ENCODE measurements at regions not wholly inside any gene's neighbourhood (a gene's known extent, or its start where the extent isn't known, plus 50 kb on each side); places are given as distances from the start of the nearest gene placed in this dataset.
"Not testable (repeated sequence)": the region's sequence is repeated elsewhere in the genome, so short reads cannot be mapped to it uniquely, and the experiment has no call there.

DNA sequence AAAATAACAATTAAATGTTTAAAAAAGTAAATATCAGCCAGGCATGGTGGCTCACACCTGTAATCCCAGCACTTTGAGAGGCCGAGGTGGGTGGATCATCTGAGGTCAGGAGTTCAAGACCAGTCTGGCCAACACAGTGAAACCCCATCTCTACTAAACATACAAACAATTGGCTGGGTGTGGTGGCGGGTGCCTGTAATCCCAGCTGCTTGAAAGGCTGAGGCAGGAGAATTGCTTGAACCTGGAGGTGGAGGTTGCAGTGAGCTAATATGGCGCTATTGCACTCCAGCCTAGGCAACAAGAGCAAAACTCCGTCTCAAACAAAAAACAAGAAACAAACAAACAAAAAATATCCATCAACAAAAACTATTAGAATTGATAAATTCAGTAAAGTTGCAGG is 77.5 kb downstream of the SNX5 start:
- DNase-seq; in situ Hi-C loops (cut with HindIII; ENCODE audit: low pct_ligation_motif_present, low pct_unique_long_range_greater_than_20kb, low sequenced_read_pairs): not testable (repeated sequence)

DNA sequence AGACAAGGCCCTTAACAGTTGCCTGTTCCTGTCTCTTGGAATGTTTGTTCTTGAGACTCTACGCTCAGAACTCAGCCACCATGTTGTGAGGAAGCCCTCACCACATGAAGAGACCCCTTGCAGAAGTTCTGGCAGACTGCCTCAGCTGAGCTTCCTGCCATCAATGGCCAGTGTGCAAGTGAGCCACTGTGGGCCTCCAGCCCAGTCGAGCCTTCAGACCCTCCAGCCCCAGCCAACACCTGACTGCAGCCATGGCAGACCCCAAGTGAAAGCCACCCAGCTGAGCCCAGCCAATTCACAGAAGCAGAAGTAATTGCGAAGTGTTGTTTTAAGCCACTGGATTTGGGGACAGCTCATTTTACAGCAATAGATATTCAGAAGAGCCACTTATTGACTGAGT is 78.3 kb downstream of the SNX5 start:
- in situ Hi-C loops (cut with HindIII; ENCODE audit: low pct_ligation_motif_present, low pct_unique_long_range_greater_than_20kb, low sequenced_read_pairs): no loop called here
- no peak for DNase-seq

DNA sequence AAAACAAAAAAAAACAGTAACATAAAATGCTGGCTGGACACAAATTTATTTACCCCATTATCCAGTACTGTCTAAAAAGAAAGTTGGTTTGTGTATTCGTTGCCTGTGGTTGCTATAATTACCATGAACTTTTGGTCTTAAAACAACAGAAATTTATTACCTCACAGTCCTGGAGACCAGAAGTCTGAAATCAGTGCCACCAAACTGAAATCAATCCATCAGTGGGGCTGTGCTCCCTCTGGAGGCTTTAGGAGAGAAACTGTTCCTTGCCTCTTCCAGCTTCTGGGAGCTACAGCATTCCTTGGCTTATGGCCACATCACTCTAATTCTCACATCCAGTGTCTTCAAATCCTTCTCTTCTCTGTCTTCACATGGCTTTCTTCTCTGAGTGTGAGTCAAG is 79.4 kb downstream of the SNX5 start:
- DNase-seq: no peak
- in situ Hi-C loops (cut with HindIII; ENCODE audit: low pct_ligation_motif_present, low pct_unique_long_range_greater_than_20kb, low sequenced_read_pairs): no loop called here

- in situ Hi-C loops (cut with HindIII; ENCODE audit: low pct_ligation_motif_present, low pct_unique_long_range_greater_than_20kb, low sequenced_read_pairs): no loop called here
- DNase-seq: no peak
These were observed 80.5 kb downstream of the SNX5 start for GRCh38 chr20:17888044-17888443.

DNA sequence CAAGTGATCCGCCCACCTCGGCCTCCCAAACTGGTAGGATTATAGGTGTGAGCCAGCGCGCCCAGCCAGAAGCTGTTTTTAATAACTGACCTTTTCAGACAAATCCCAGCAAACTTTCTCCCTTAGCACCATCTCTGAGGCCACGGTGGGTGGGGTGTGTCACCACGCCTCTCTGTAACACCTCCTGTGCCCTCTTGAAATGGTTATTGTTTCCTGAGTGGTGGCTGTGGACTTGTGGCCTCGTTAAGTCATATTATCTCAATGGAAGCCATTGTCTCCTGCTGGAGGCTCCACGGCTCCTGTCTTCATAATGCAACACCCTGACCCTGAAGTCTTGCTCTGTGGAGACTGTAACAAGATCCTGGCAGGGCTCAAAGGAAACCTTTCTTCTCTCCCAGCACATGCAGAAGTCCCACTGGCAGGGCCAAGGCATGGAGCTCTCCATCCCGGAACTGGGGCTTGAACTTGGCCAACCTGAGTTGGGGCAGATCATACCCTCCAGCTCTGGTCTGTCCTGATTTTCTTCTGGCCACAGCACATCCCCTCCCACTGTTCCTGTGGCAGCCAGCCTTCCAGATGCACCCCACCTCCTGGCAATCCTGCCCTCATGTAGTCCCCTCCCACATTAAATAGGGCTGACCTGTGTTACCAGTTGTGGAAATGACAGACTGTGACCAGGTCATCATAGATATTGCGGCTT is 81.1 kb downstream of the SNX5 start:
- in situ Hi-C loops (cut with HindIII; ENCODE audit: low pct_ligation_motif_present, low pct_unique_long_range_greater_than_20kb, low sequenced_read_pairs): no loop called here
- DNase-seq: no peak

DNA sequence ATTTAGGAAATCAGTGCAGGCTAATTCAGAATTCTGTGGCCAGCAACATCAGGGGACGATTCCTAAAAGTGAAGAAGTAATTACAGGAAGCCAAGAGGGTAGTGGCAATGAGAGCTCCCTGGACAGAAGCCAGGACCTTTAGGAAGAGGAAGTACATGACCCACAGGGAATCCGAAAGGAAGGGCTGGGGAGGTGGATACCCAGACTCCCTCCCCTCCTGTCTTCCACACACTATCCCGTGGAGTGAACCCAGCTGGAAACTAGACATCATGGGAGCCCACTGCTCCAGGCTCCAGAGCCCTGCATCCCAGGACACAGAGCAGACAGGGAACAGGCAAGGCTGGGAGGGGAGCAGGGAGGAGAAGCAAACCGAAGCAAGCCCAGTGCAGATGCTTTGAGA is 83.0 kb downstream of the SNX5 start:
- in situ Hi-C loops (cut with HindIII; ENCODE audit: low pct_ligation_motif_present, low pct_unique_long_range_greater_than_20kb, low sequenced_read_pairs): no loop called here
- DNase-seq: no peak

GRCh38 chr20:17885076-17885475 is 83.5 kb downstream of the SNX5 start:
- in situ Hi-C loops (cut with HindIII; ENCODE audit: low pct_ligation_motif_present, low pct_unique_long_range_greater_than_20kb, low sequenced_read_pairs): no loop called here
- no peak for DNase-seq

DNA sequence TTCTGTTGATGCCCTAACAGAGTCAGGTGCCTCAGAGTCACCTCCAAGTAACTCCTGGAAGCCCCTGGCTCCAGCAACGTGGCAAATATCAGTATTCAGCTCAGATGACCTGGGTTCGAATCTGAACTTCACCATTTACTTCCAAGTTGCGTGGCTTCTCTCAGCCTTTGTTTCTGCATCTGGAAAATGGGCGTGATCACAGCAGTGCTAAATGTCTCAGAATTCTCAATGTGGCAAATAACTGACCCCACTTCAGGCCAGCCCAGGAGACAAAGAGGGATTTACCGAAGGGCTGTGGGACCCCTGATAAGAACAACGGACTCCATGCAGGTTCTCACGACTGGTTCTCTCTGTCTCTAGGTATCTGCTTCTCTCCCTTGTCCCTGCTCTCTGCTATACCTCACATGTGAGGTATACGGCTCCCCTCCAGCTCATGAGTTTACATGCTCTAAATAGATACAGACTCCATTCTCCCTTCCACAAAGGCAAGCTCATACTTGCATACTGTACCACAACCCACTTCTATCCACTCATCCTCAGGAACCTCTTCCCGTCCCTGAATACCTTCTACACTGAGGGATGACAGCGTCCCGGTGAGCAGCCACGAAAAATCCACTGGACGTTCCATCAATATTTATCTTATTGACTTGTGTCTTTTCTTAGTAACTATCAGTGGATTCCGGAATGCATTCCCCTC is 84.1 kb downstream of the SNX5 start:
- in situ Hi-C loops (cut with HindIII; ENCODE audit: low pct_ligation_motif_present, low pct_unique_long_range_greater_than_20kb, low sequenced_read_pairs): no loop called here
- DNase-seq: no peak

DNA sequence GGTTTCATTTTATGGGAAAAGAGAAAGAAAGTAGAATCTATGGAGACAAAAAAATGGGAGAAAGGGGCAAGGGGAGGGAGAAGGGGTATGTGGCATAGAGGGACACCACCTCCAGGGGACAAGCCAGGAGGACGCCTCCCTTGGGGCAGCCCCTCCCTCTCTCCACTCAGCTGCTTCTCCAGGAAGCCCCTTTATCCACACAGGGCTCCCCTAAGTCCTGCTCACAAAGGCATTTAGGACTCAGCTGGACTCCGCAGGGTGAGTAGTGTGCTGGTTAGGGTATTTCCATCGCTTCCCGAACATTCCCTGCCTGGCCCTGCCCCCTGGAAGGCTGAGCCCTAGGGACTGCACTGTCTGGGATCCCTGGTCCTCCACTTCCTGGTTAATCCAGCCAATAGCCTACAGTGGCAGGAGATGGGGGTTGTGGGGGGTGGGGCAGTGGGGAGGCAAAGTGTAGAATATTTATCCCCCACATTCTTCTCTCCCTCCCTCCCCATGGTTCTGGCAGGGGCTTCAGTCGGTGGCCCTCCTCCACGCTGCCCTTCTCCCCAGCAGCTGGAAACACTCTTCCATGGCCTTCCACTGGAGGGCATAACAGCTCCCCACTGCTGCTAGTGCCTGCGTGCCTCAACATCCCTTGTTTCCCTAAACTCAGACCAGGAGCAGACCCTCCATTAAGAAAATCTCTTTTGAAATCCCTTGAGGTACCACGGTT is 84.8 kb downstream of the SNX5 start:
- in situ Hi-C loops (cut with HindIII; ENCODE audit: low pct_ligation_motif_present, low pct_unique_long_range_greater_than_20kb, low sequenced_read_pairs): no loop called here
- DNase-seq: no peak

- in situ Hi-C loops (cut with HindIII; ENCODE audit: low pct_ligation_motif_present, low pct_unique_long_range_greater_than_20kb, low sequenced_read_pairs): no loop called here
- no peak for DNase-seq
These were observed 85.6 kb downstream of the SNX5 start for GRCh38 chr20:17882834-17883591.

DNA sequence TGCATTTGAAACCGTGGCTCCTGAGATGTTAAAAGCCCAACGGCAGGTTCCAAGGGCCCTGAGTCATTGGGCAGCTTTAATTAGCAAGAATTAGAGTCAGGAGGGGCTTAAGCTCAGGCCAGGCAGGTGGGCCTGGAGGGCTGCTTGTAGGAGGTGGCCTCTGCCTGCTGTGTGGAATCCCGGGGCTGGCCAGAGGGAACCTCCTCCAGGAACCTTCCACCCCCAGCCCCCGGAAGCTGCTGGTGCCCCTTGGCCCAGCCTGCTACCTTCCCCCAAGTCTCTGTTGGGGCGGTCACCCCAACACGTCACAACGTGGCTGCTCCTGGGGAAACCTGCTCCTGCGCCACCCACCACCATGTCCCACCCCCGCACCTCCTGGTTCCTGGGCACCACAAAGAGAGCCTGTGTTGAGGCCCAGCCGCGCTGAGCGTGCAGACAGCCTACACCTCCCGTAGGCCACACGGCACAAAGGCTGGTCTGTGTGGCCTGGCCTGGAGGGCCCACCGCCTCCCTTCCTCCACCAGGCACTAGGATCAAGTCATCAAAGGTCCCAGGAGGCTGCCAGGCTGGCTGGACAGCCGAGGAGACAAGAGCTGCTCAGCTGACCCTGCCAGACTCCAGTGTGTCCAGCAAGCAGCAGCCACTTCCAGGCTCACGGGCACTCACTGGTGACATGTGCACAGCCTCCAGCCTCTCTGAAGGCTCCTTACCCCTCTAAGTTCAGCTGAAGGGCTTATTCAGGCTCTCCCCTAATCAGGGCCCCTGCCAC is 86.3 kb downstream of the SNX5 start:
- in situ Hi-C loops (cut with HindIII; ENCODE audit: low pct_ligation_motif_present, low pct_unique_long_range_greater_than_20kb, low sequenced_read_pairs): no loop called here
- no peak for DNase-seq

GRCh38 chr20:17881741-17882064 is 86.9 kb downstream of the SNX5 start:
- no peak for DNase-seq
- in situ Hi-C loops (cut with HindIII; ENCODE audit: low pct_ligation_motif_present, low pct_unique_long_range_greater_than_20kb, low sequenced_read_pairs): no loop called here

DNA sequence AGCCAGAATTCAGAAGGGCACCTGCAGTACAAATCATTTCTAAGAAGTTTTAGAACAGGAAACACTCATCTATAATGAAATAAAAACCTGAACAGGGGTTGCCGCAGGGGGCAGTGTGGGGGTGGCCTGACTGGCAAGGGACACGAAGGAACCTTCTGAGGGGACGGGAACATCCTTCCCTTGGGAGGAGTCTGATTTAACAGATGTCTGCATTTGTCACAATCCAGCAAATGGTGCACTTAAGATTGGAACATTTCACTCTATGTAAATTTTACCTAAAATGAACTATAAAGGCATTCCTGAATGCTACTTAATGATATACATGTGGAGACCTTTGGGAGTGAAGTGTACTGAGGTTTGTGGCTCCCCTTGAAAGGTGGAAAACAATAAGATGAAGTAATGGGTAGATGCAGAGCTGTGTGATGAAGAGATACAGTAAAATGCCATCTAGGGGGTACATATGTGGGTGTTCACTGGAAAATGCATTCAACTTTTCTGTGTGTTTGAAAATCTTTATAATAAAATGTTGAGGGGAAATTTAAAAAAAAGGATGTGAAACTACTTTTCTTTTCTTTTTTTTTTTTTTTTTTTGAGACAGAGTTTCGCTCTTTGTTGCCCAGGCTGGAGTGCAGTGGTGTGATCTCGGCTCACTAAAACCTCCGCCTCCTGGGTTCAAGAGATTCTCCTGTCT is 89.5 kb downstream of the SNX5 start:
- in situ Hi-C loops (cut with HindIII; ENCODE audit: low pct_ligation_motif_present, low pct_unique_long_range_greater_than_20kb, low sequenced_read_pairs): no loop called here
- DNase-seq: no peak

GRCh38 chr20:17878069-17878911 is 90.3 kb downstream of the SNX5 start:
- in situ Hi-C loops (cut with HindIII; ENCODE audit: low pct_ligation_motif_present, low pct_unique_long_range_greater_than_20kb, low sequenced_read_pairs): no loop called here
- DNase-seq: no peak

GRCh38 chr20:17875981-17876385 is 92.6 kb downstream of the SNX5 start:
- in situ Hi-C loops (cut with HindIII; ENCODE audit: low pct_ligation_motif_present, low pct_unique_long_range_greater_than_20kb, low sequenced_read_pairs): no loop called here
- no peak for DNase-seq

GRCh38 chr20:17875106-17875980 is 93.3 kb downstream of the SNX5 start:
- no peak for DNase-seq
- in situ Hi-C loops (cut with HindIII; ENCODE audit: low pct_ligation_motif_present, low pct_unique_long_range_greater_than_20kb, low sequenced_read_pairs): no loop called here

Data from ACHN (cell line).